Glomerular endothelial cell (primary cell): ENCODE measurements at regions not wholly inside any gene's neighbourhood (a gene's known extent, or its start where the extent isn't known, plus 50 kb on each side); places are given as distances from the start of the nearest gene placed in this dataset.
A peak's percentile ranks its signal among the peaks of the same experiment; 100 is the strongest.

Experiments used
- DNase-seq: peaks from one replicate; pipeline ENCODE4 v3.0.0-alpha.2; 2011; ENCODE audit warnings: low read depth, low spot score; ENCODE audit errors: extremely low read depth

GRCh38 chr12:4056910-4057845, 184.0 kb upstream of the PARP11 start:
- DNase-seq, result no peak

GRCh38 chr12:4054630-4055029, 181.4 kb upstream of the PARP11 start:
- DNase-seq, result no peak

GRCh38 chr12:4052691-4053090, 179.5 kb upstream of the PARP11 start:
- DNase-seq, result no peak

- DNase-seq, result no peak
Observed at GRCh38 chr12:4051596-4051995, 178.4 kb upstream of the PARP11 start.

- DNase-seq, result no peak
Observed at GRCh38 chr12:4050340-4050739, 177.1 kb upstream of the PARP11 start.

GRCh38 chr12:4049298-4050080, 176.3 kb upstream of the PARP11 start:
- no peak for DNase-seq

- DNase-seq, result no peak
Observed at GRCh38 chr12:4047421-4047820, 174.2 kb upstream of the PARP11 start.

- no peak for DNase-seq
Observed at GRCh38 chr12:4046495-4046840, 173.3 kb upstream of the PARP11 start.

- DNase-seq, result no peak
Observed at GRCh38 chr12:4045786-4046494, 172.7 kb upstream of the PARP11 start.

GRCh38 chr12:4044736-4045730, 171.8 kb upstream of the PARP11 start:
- no peak for DNase-seq

- DNase-seq, result no peak
Observed at GRCh38 chr12:4044101-4044500, 170.9 kb upstream of the PARP11 start.

GRCh38 chr12:4041187-4041885, 168.1 kb upstream of the PARP11 start:
- DNase-seq, result no peak

GRCh38 chr12:4039931-4040330, 166.7 kb upstream of the PARP11 start:
- DNase-seq, result no peak

GRCh38 chr12:4037747-4038312, 164.6 kb upstream of the PARP11 start:
- DNase-seq, result peak; percentile 20

- no peak for DNase-seq
Observed at GRCh38 chr12:4036671-4037271, 163.6 kb upstream of the PARP11 start.

- DNase-seq, result no peak
Observed at GRCh38 chr12:4034921-4035320, 161.7 kb upstream of the PARP11 start.

GRCh38 chr12:4032924-4033615, 159.9 kb upstream of the PARP11 start:
- DNase-seq, result no peak

GRCh38 chr12:4031703-4032291, 158.6 kb upstream of the PARP11 start:
- DNase-seq, result no peak
